B cell (primary cell): ENCODE measurements at regions not wholly inside any gene's neighbourhood (a gene's known extent, or its start where the extent isn't known, plus 50 kb on each side); places are given as distances from the start of the nearest gene placed in this dataset.
"Not testable (repeated sequence)": the region's sequence is repeated elsewhere in the genome, so short reads cannot be mapped to it uniquely, and the experiment has no call there.

Source experiments
- ATAC-seq: fragments of 200-7000 bp; cut with Tn5 transposase; one replicate; pipeline ENCODE4 v1.10.0; 2021; ENCODE audit warnings: low read depth, mild to moderate bottlenecking, moderate number of reproducible peaks, moderate library complexity
- CTCF ChIA-PET: fragments of 350-600 bp; sonication (Branson Sonifier 250); formaldehyde crosslinking; loops from one replicate; lab custom pipeline; 2021; ENCODE audit warnings: antibody characterized with exemption, inconsistent platforms; lab: Charles Lee
- POLR2A ChIA-PET: fragments of 350-600 bp; sonication (Branson Sonifier 250); formaldehyde crosslinking; loops from one replicate; lab custom pipeline; 2021; ENCODE audit warnings: antibody characterized with exemption; lab: Charles Lee
- DNase-seq: peaks from one replicate; pipeline ENCODE4 v3.0.0; 2013
- H2AFZ ChIP-seq: 2 replicates; pipeline ENCODE4 v1.6.1; 2012; ENCODE audit warnings: mild to moderate bottlenecking, low read depth, low read length; ENCODE audit not compliant: insufficient read depth, poor library complexity, severe bottlenecking
- H3K27ac ChIP-seq, 2 donors: 1 replicate in 1 of 2; 2 replicates in 1 of 2; pipeline ENCODE4 v1.5.1; 2012 to 2013; ENCODE audit warnings: low read length in 2 of 2, mild to moderate bottlenecking in 2 of 2, moderate library complexity in 1 of 2
- H3K27me3 ChIP-seq, 4 experiments: fragments of 200-600 bp in 1 of 4; sonication (generic) in 1 of 4; replicated peaks in 1 of 4; 1 replicate in 2 of 4; 2 replicates in 2 of 4; pipeline versions ENCODE4 v1.6.1 to v1.7.0; 2013 to 2016; ENCODE audit warnings: low read length in 3 of 4, mild to moderate bottlenecking in 2 of 4, mixed read lengths in 1 of 4, moderate library complexity in 1 of 4; ENCODE audit not compliant: insufficient read depth in 4 of 4, control insufficient read depth in 3 of 4; ENCODE audit errors: control extremely low read depth in 1 of 4
- H3K36me3 ChIP-seq, 2 experiments: replicated peaks in 1 of 2; 1 replicate in 1 of 2; 2 replicates in 1 of 2; pipeline versions ENCODE4 v1.6.1 to v1.7.1; 2013; ENCODE audit warnings: low read length in 1 of 2; ENCODE audit not compliant: insufficient read depth in 2 of 2, control insufficient read depth in 1 of 2; ENCODE audit errors: control extremely low read depth in 1 of 2, extremely low read depth in 1 of 2
- H3K4me1 ChIP-seq, 2 donors: fragments of 200-600 bp in 1 of 2; sonication (generic) in 1 of 2; 1 replicate in 1 of 2; 2 replicates in 1 of 2; pipeline versions ENCODE4 v1.5.1 to v1.6.1; 2013 to 2017; ENCODE audit warnings: low read length in 2 of 2; ENCODE audit not compliant: control insufficient read depth in 2 of 2, insufficient read depth in 2 of 2
- H3K4me2 ChIP-seq: replicated peaks from 2 replicates; pipeline ENCODE3; 2012; ENCODE audit warnings: mild to moderate bottlenecking, low read depth, low read length; ENCODE audit not compliant: poor library complexity, severe bottlenecking
- H3K4me3 ChIP-seq, 5 experiments: fragments of 200-600 bp in 1 of 5; sonication (generic) in 1 of 5; 1 replicate in 3 of 5; 2 replicates in 2 of 5; pipeline versions ENCODE4 v1.5.1 to v1.7.0; 2011 to 2016; ENCODE audit warnings: low read length in 4 of 5, mild to moderate bottlenecking in 4 of 5, low read depth in 2 of 5, control low read depth in 1 of 5, moderate library complexity in 1 of 5; ENCODE audit not compliant: insufficient read depth in 1 of 5; ENCODE audit errors: control extremely low read depth in 1 of 5, extremely low read depth in 1 of 5
- H3K79me2 ChIP-seq: fragments of 200-600 bp; sonication (generic); one replicate; pipeline ENCODE4 v1.6.0; 2016; ENCODE audit warnings: low read length; ENCODE audit not compliant: control insufficient read depth, insufficient read depth
- H3K9ac ChIP-seq: fragments of 200-600 bp; sonication (generic); 2 replicates; pipeline ENCODE4 v1.6.1; 2017; ENCODE audit warnings: mild to moderate bottlenecking, low read length, moderate library complexity
- H3K9me3 ChIP-seq, 3 donors: one replicate each; pipeline versions ENCODE4 v1.6.1 to v1.7.1; 2013; ENCODE audit warnings: low read length in 2 of 3; ENCODE audit not compliant: control insufficient read depth in 2 of 3, insufficient read depth in 1 of 3; ENCODE audit errors: control extremely low read depth in 1 of 3
- H4K20me1 ChIP-seq: 2 replicates; pipeline ENCODE4 v1.6.0; 2012; ENCODE audit warnings: mild to moderate bottlenecking, low read length; ENCODE audit not compliant: insufficient read depth, control insufficient read depth, poor library complexity, severe bottlenecking
- H3K27ac Mint-ChIP-seq: one replicate; pipeline ENCODE4 v1.8.0; 2021; ENCODE audit warnings: mixed read lengths
- H3K27me3 Mint-ChIP-seq: one replicate; pipeline ENCODE4 v1.8.0; 2021; ENCODE audit warnings: mixed read lengths
- H3K4me1 Mint-ChIP-seq: one replicate; pipeline ENCODE4 v1.8.0; 2021; ENCODE audit warnings: mixed read lengths
- H3K4me3 Mint-ChIP-seq: one replicate; pipeline ENCODE4 v1.8.0; 2021; ENCODE audit warnings: mixed read lengths
- H3K9me3 Mint-ChIP-seq: one replicate; pipeline ENCODE4 v1.8.0; 2022; ENCODE audit warnings: mixed read lengths; ENCODE audit not compliant: insufficient read depth
- EZH2 ChIP-seq: IDR thresholded peaks from 2 replicates; pipeline ENCODE4 v1.6.1; 2012; ENCODE audit warnings: borderline replicate concordance, low read depth, mild to moderate bottlenecking, moderate library complexity, low read length; ENCODE audit not compliant: insufficient read depth, poor library complexity, severe bottlenecking
- WGBS: methylation state at CpG from one replicate; pipeline ENCODE4 v1.1.5; 2013; ENCODE audit warnings: missing lambda C conversion rate; ENCODE audit not compliant: insufficient coverage; 5-methylcytosine and 5-hydroxymethylcytosine counted together
- intact Hi-C: fragments of 100-400 bp; cut with micrococcal nuclease; formaldehyde crosslinking; loops from one replicate; pipeline ENCODE4 v1.10.0; 2022
- TF ChIP-seq, protein P1 (sequence below): fragments of 200-600 bp; IDR thresholded peaks from one replicate; pipeline ENCODE4 v1.8.0; 2022; ENCODE audit warnings: antibody characterized with exemption, mild to moderate bottlenecking

DNA sequence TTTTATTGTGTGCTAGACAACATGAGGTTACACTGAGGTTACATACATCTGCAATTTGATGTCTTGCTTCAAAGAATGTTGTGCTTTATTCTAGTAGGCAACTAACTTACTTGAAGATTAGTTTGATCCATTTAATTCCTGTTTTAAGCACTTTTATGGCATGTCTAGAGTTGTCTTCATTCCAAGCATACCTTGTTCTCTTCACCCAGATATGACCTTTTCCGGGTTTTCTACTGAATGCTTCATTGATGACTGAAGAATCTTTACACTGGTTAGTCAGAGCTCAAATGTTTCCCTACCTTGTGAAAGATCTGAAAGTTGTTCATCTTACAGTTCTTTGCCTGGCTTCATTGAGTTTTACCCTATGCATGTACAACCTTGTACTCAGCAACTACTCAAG lies 274.0 kb upstream of the KITLG start:
- H3K4me3 ChIP-seq, result no peak overlapping the region
- H3K9me3 ChIP-seq, result no peaks in the 10 kb centered on the region
- WGBS, result 100% methylated on average over 1 of the region's 1 CpG
- H3K27ac ChIP-seq, result no peak overlapping the region
- no peaks in the 10 kb centered on the region for H3K36me3 ChIP-seq
- no peaks in the 10 kb centered on the region for H3K27me3 ChIP-seq
- no peak overlapping the region for H3K9ac ChIP-seq
- ChIA-PET CTCF (no interaction called here), POLR2A (no interaction called here)
- no peak overlapping the region for H3K4me3 Mint-ChIP-seq
- no peaks in the 10 kb centered on the region for H3K27me3 Mint-ChIP-seq
- DNase-seq (no peak), ATAC-seq (no peak)
- H3K4me2 ChIP-seq, result no peak overlapping the region
- no peaks in the 10 kb centered on the region for H3K79me2 ChIP-seq
- H2AFZ ChIP-seq, result no peak overlapping the region
- intact Hi-C loops, result no loop called here
- no peak overlapping the region for H3K27ac Mint-ChIP-seq
- TF ChIP-seq, protein P1, sequence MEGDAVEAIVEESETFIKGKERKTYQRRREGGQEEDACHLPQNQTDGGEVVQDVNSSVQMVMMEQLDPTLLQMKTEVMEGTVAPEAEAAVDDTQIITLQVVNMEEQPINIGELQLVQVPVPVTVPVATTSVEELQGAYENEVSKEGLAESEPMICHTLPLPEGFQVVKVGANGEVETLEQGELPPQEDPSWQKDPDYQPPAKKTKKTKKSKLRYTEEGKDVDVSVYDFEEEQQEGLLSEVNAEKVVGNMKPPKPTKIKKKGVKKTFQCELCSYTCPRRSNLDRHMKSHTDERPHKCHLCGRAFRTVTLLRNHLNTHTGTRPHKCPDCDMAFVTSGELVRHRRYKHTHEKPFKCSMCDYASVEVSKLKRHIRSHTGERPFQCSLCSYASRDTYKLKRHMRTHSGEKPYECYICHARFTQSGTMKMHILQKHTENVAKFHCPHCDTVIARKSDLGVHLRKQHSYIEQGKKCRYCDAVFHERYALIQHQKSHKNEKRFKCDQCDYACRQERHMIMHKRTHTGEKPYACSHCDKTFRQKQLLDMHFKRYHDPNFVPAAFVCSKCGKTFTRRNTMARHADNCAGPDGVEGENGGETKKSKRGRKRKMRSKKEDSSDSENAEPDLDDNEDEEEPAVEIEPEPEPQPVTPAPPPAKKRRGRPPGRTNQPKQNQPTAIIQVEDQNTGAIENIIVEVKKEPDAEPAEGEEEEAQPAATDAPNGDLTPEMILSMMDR, result no peak
- TF ChIP-seq EZH2, result no peak
- no peaks in the 10 kb centered on the region for H4K20me1 ChIP-seq
- H3K4me1 ChIP-seq, result no peaks in the 10 kb centered on the region
- H3K4me1 Mint-ChIP-seq, result no peaks in the 10 kb centered on the region
- no peaks in the 10 kb centered on the region for H3K9me3 Mint-ChIP-seq

DNA sequence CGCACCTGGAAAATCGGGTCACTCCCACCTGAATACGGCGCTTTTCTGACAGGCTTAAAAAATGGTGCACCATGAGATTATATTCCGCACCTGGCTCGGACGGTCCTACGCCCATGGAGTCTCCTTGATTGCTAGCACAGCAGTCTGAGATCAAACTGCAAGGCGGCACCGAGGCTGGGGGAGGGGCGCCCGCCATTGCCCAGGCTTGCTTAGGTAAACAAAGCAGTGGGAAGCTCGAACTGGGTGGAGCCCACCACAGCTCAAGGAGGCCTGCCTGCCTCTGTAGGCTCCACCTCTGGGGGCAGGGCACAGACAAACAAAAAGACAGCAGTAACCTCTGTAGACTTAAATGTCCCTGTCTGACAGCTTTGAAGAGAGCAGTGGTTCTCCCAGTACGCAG lies 267.0 kb upstream of the KITLG start:
- ATAC-seq, POLR2A ChIA-PET: not testable (repeated sequence)

More for the DNA sequence above, 267.0 kb upstream of the KITLG start:
- H3K4me1 ChIP-seq, H3K36me3 ChIP-seq, H3K4me3 ChIP-seq, DNase-seq, H3K27me3 Mint-ChIP-seq, H3K4me1 Mint-ChIP-seq, H3K27me3 ChIP-seq, H3K4me3 Mint-ChIP-seq, H3K27ac Mint-ChIP-seq, H4K20me1 ChIP-seq, H3K27ac ChIP-seq, H3K9ac ChIP-seq, CTCF ChIA-PET, H3K4me2 ChIP-seq, intact Hi-C loops, H3K79me2 ChIP-seq, H2AFZ ChIP-seq, H3K9me3 Mint-ChIP-seq: not testable (repeated sequence)
- 100% methylated on average over 11 of the region's 14 CpGs for WGBS
- H3K9me3 ChIP-seq, result peaks cover 0 to 11% (median 0%) of the 10 kb centered on the region in 3 donors
